Retinal pigment epithelial cell (primary cell): ENCODE measurements at regions not wholly inside any gene's neighbourhood (a gene's known extent, or its start where the extent isn't known, plus 50 kb on each side); places are given as distances from the start of the nearest gene placed in this dataset.
A peak's percentile ranks its signal among the peaks of the same experiment; 100 is the strongest.

Source experiments
- DNase-seq: peaks from one replicate; pipeline ENCODE4 v3.0.0-alpha.2; 2010; ENCODE audit warnings: low read depth
- H3K4me3 ChIP-seq: 2 replicates; pipeline ENCODE4 v1.5.1; 2011; ENCODE audit warnings: mild to moderate bottlenecking, low read length, control low read depth, moderate library complexity
- CTCF ChIP-seq: conservative IDR thresholded peaks from 2 replicates; pipeline ENCODE4 v1.5.1; 2011; ENCODE audit warnings: low read depth, low read length, control low read depth, inconsistent platforms

- H3K4me3 ChIP-seq = no peak overlapping the region
Measured at GRCh38 chr6:91317247-91317835, 730.5 kb upstream of the MAP3K7 start.

GRCh38 chr6:91310178-91310577 is 723.3 kb upstream of the MAP3K7 start:
- no peak for DNase-seq
- TF ChIP-seq CTCF = no peak

More at GRCh38 chr6:91317247-91317835, 730.5 kb upstream of the MAP3K7 start:
- TF ChIP-seq CTCF = no peak
- peak; percentile 7 for DNase-seq

GRCh38 chr6:91305755-91306154 is 718.9 kb upstream of the MAP3K7 start:
- no peak for TF ChIP-seq CTCF
- no peak for DNase-seq
- H3K4me3 ChIP-seq = no peak overlapping the region

More at GRCh38 chr6:91310178-91310577, 723.3 kb upstream of the MAP3K7 start:
- no peak overlapping the region for H3K4me3 ChIP-seq

- DNase-seq = no peak
- TF ChIP-seq CTCF = no peak
Measured at GRCh38 chr6:91304521-91304920, 717.6 kb upstream of the MAP3K7 start.

GRCh38 chr6:91303326-91303725 is 716.5 kb upstream of the MAP3K7 start:
- DNase-seq = no peak
- no peak overlapping the region for H3K4me3 ChIP-seq
- no peak for TF ChIP-seq CTCF

More at GRCh38 chr6:91304521-91304920, 717.6 kb upstream of the MAP3K7 start:
- no peak overlapping the region for H3K4me3 ChIP-seq

- peak; percentile 10 for DNase-seq
- no peak for TF ChIP-seq CTCF
- H3K4me3 ChIP-seq = no peak overlapping the region
Measured at GRCh38 chr6:91299544-91300491, 712.9 kb upstream of the MAP3K7 start.
